H9 (cell line): ENCODE measurements at regions not wholly inside any gene's neighbourhood (a gene's known extent, or its start where the extent isn't known, plus 50 kb on each side); places are given as distances from the start of the nearest gene placed in this dataset.

Source experiments
- DNase-seq: peaks from one replicate; pipeline ENCODE4 v3.0.0-alpha.2; 2017
- H2AFZ ChIP-seq: one replicate; pipeline ENCODE4 v1.6.1; 2013; ENCODE audit warnings: mild to moderate bottlenecking, low read length, control low read depth, moderate library complexity
- H2AK5ac ChIP-seq: 2 replicates; pipeline ENCODE4 v1.6.1; 2013; ENCODE audit warnings: low read length, control low read depth, mixed read lengths; ENCODE audit not compliant: insufficient read length
- H2BK120ac ChIP-seq: one replicate; pipeline ENCODE4 v1.6.1; 2013; ENCODE audit warnings: low read depth, mild to moderate bottlenecking, low read length, control low read depth, inconsistent platforms; ENCODE audit not compliant: poor library complexity, severe bottlenecking
- H2BK12ac ChIP-seq: 2 replicates; pipeline ENCODE4 v1.6.1; 2013; ENCODE audit warnings: low read length, control low read depth, mixed read lengths, low read depth; ENCODE audit not compliant: insufficient read length
- H2BK15ac ChIP-seq: 2 replicates; pipeline ENCODE4 v1.6.1; 2013; ENCODE audit warnings: low read depth, low read length, control low read depth
- H2BK20ac ChIP-seq: one replicate; pipeline ENCODE4 v1.6.1; 2013; ENCODE audit warnings: low read depth, mild to moderate bottlenecking, low read length, control low read depth, inconsistent platforms; ENCODE audit not compliant: poor library complexity, severe bottlenecking
- H2BK5ac ChIP-seq: 2 replicates; pipeline ENCODE4 v1.6.1; 2013; ENCODE audit warnings: low read length, control low read depth, mixed read lengths; ENCODE audit not compliant: insufficient read length
- H3K14ac ChIP-seq: 2 replicates; pipeline ENCODE4 v1.6.1; 2013; ENCODE audit warnings: low read length, control low read depth; ENCODE audit not compliant: insufficient read depth
- H3K18ac ChIP-seq: 2 replicates; pipeline ENCODE4 v1.6.1; 2013; ENCODE audit warnings: low read depth, mild to moderate bottlenecking, mixed read lengths, low read length, control low read depth; ENCODE audit not compliant: insufficient read length
- H3K23ac ChIP-seq: 2 replicates; pipeline ENCODE4 v1.6.1; 2013; ENCODE audit warnings: low read length, control low read depth, mixed read lengths, low read depth; ENCODE audit not compliant: insufficient read length
- H3K23me2 ChIP-seq: 2 replicates; pipeline ENCODE4 v1.6.1; 2013; ENCODE audit warnings: low read depth, mild to moderate bottlenecking, mixed read lengths, low read length, control low read depth; ENCODE audit not compliant: insufficient read length, poor library complexity, severe bottlenecking
- H3K27ac ChIP-seq: 2 replicates; pipeline ENCODE4 v1.5.1; 2013; ENCODE audit warnings: low read length, control low read depth, mixed read lengths, low read depth; ENCODE audit not compliant: insufficient read length
- H3K27me3 ChIP-seq: 2 replicates; pipeline ENCODE4 v1.6.1; 2013; ENCODE audit warnings: low read length, control low read depth, inconsistent platforms; ENCODE audit not compliant: insufficient read depth
- H3K4ac ChIP-seq: 2 replicates; pipeline ENCODE4 v1.6.1; 2013; ENCODE audit warnings: low read depth, mild to moderate bottlenecking, control low read depth, inconsistent platforms, low read length, moderate library complexity
- H3K4me1 ChIP-seq: 2 replicates; pipeline ENCODE4 v1.6.1; 2013; ENCODE audit warnings: low read length, control low read depth, inconsistent platforms; ENCODE audit not compliant: insufficient read depth
- H3K4me2 ChIP-seq: 2 replicates; pipeline ENCODE4 v1.6.1; 2013; ENCODE audit warnings: low read length, control low read depth, mixed read lengths; ENCODE audit not compliant: insufficient read length, insufficient read depth
- H3K56ac ChIP-seq: 2 replicates; pipeline ENCODE4 v1.6.1; 2013; ENCODE audit warnings: low read depth, mild to moderate bottlenecking, mixed read lengths, low read length, control low read depth; ENCODE audit not compliant: insufficient read length
- H3K79me1 ChIP-seq: 2 replicates; pipeline ENCODE4 v1.6.1; 2013; ENCODE audit warnings: low read depth, mild to moderate bottlenecking, moderate library complexity, low read length, control low read depth, inconsistent platforms; ENCODE audit not compliant: insufficient read depth, poor library complexity, severe bottlenecking
- H3K79me2 ChIP-seq: 2 replicates; pipeline ENCODE4 v1.6.1; 2013; ENCODE audit warnings: low read length, control low read depth, inconsistent platforms; ENCODE audit not compliant: insufficient read depth
- H3K9ac ChIP-seq: 2 replicates; pipeline ENCODE4 v1.6.1; 2013; ENCODE audit warnings: low read length, control low read depth, mixed read lengths; ENCODE audit not compliant: insufficient read length; ENCODE audit errors: extremely low read depth
- H3K9me3 ChIP-seq: one replicate; pipeline ENCODE4 v1.6.1; 2013; ENCODE audit warnings: low read depth, low read length, inconsistent platforms; ENCODE audit not compliant: control insufficient read depth
- H3T11ph ChIP-seq: one replicate; pipeline ENCODE4 v1.6.1; 2013; ENCODE audit warnings: mild to moderate bottlenecking, low read length, control low read depth, inconsistent platforms
- H4K20me1 ChIP-seq: one replicate; pipeline ENCODE4 v1.6.1; 2013; ENCODE audit not compliant: control insufficient read depth, insufficient read length, insufficient read depth
- H4K5ac ChIP-seq: 2 replicates; pipeline ENCODE4 v1.6.1; 2013; ENCODE audit warnings: low read depth, mild to moderate bottlenecking, mixed read lengths, low read length, control low read depth; ENCODE audit not compliant: insufficient read length
- H4K8ac ChIP-seq: replicated peaks from 2 replicates; pipeline ENCODE4 v1.6.1; 2013; ENCODE audit warnings: low read length, control low read depth, mixed read lengths, low read depth; ENCODE audit not compliant: insufficient read length
- H4K91ac ChIP-seq: 2 replicates; pipeline ENCODE4 v1.6.1; 2013; ENCODE audit warnings: low read depth, mild to moderate bottlenecking, moderate library complexity, mixed read lengths, low read length, control low read depth; ENCODE audit not compliant: insufficient read length
- H3K27ac Mint-ChIP-seq, 3 experiments: 2 replicates in 2 of 3; 3 replicates in 1 of 3; pipeline ENCODE4 v1.8.0; 2020 to 2021; ENCODE audit warnings: mixed read lengths in 3 of 3, mild to moderate bottlenecking in 1 of 3, moderate library complexity in 1 of 3
- H3K27me3 Mint-ChIP-seq: 2 replicates; pipeline ENCODE4 v1.8.0; 2021; ENCODE audit warnings: low read depth, mild to moderate bottlenecking, moderate library complexity, mixed read lengths
- H3K36me3 Mint-ChIP-seq, 3 experiments: 2 replicates in 2 of 3; 3 replicates in 1 of 3; pipeline ENCODE4 v1.8.0; 2020 to 2021; ENCODE audit warnings: low read depth in 3 of 3, mixed read lengths in 3 of 3; ENCODE audit not compliant: insufficient read depth in 1 of 3
- H3K4me1 Mint-ChIP-seq, 2 experiments: 2 replicates each; pipeline ENCODE4 v1.8.0; 2020; ENCODE audit warnings: mixed read lengths in 2 of 2
- H3K4me3 Mint-ChIP-seq, 2 experiments: 2 replicates in 1 of 2; 3 replicates in 1 of 2; pipeline ENCODE4 v1.8.0; 2020 to 2021; ENCODE audit warnings: mild to moderate bottlenecking in 2 of 2, mixed read lengths in 2 of 2, moderate library complexity in 1 of 2
- H3K9me3 Mint-ChIP-seq, 2 experiments: 2 replicates in 1 of 2; 3 replicates in 1 of 2; pipeline ENCODE4 v1.8.0; 2020; ENCODE audit warnings: mild to moderate bottlenecking in 2 of 2, mixed read lengths in 2 of 2, moderate library complexity in 1 of 2
- CTCF ChIP-seq: fragments of 200-600 bp; sonication (generic); conservative IDR thresholded peaks from 3 replicates; pipeline ENCODE4 v1.8.0; 2021; ENCODE audit warnings: antibody characterized with exemption, mild to moderate bottlenecking
- WGBS: extraction: QIAGEN DNeasy Blood & Tissue Kit; methylation state at CpG from one replicate; pipeline ENCODE4 v1.1.7; 2013; ENCODE audit warnings: missing lambda C conversion rate, low lambda C conversion rate, mixed read lengths; ENCODE audit not compliant: insufficient read length; ENCODE audit errors: extremely low coverage; 5-methylcytosine and 5-hydroxymethylcytosine counted together

GRCh38 chr17:33516645-33517044 is 223.6 kb upstream of the ASIC2 start:
- no peaks in the 10 kb centered on the region for H3K9me3 ChIP-seq

More at GRCh38 chr17:33516645-33517044, 223.6 kb upstream of the ASIC2 start:
- H2BK15ac ChIP-seq: no peak overlapping the region
- H2BK12ac ChIP-seq: no peak overlapping the region
- Mint-ChIP-seq H3K36me3 (no peaks in the 10 kb centered on the region), H3K9me3 (no peaks in the 10 kb centered on the region), H3K4me3 (no peak overlapping the region), H3K4me1 (peaks cover 0 to 11% of the 10 kb centered on the region in 2 experiments; a peak in 2 of 4 replicates), H3K27me3 (peaks cover 16% of the 10 kb centered on the region), H3K27ac (no peak overlapping the region)
- H3K56ac ChIP-seq: no peak overlapping the region
- H3K79me1 ChIP-seq: no peaks in the 10 kb centered on the region
- no peak overlapping the region for H4K8ac ChIP-seq
- H3K27ac ChIP-seq: no peak overlapping the region
- no peak overlapping the region for H2BK120ac ChIP-seq
- no peak overlapping the region for H2BK5ac ChIP-seq
- H3K14ac ChIP-seq: no peak overlapping the region
- no peak overlapping the region for H2BK20ac ChIP-seq
- no peak overlapping the region for H3K4me2 ChIP-seq
- no peak for DNase-seq
- H3K4me1 ChIP-seq: no peaks in the 10 kb centered on the region
- no peaks in the 10 kb centered on the region for H4K20me1 ChIP-seq
- WGBS: no CpG with 5 or more reads among the region's 5 CpGs
- H3K18ac ChIP-seq: no peak overlapping the region
- H3T11ph ChIP-seq: no peak overlapping the region
- no peak overlapping the region for H3K9ac ChIP-seq
- no peak for TF ChIP-seq CTCF
- no peaks in the 10 kb centered on the region for H3K79me2 ChIP-seq
- no peak overlapping the region for H4K91ac ChIP-seq
- H3K23ac ChIP-seq: no peak overlapping the region
- no peaks in the 10 kb centered on the region for H3K23me2 ChIP-seq
- no peak overlapping the region for H2AFZ ChIP-seq
- no peak overlapping the region for H3K4ac ChIP-seq
- H4K5ac ChIP-seq: no peak overlapping the region
- H3K27me3 ChIP-seq: no peaks in the 10 kb centered on the region
- H2AK5ac ChIP-seq: no peak overlapping the region
